ENCODE measurements at regions not wholly inside any gene's neighbourhood (a gene's known extent, or its start where the extent isn't known, plus 50 kb on each side); places are given as distances from the start of the nearest gene placed in this dataset.

GRCh38 chr13:70415136-70415535 is 306.9 kb upstream of the KLHL1 start:
- no peaks in the 10 kb centered on the region for H3K9me3 ChIP-seq (ENCODE audit: control insufficient read depth, low read depth, low read length)
- no peaks in the 10 kb centered on the region for H3K9me1 ChIP-seq (ENCODE audit: control insufficient read depth, extremely low read depth, insufficient read depth, low read length)
- H3K4me2 ChIP-seq (ENCODE audit: control insufficient read depth, extremely low read depth, insufficient read depth, low read depth, low read length): no peak overlapping the region
- H2AFZ ChIP-seq (ENCODE audit: control insufficient read depth, low read length): no peak overlapping the region
- H3K4me3 ChIP-seq (ENCODE audit: control insufficient read depth in 2 of 3, extremely low read depth in 1 of 3, insufficient read depth in 2 of 3, low read depth in 1 of 3, low read length in 3 of 3): no peak overlapping the region
- H3K36me3 ChIP-seq (ENCODE audit: control insufficient read depth in 2 of 2, extremely low read depth in 1 of 2, insufficient read depth in 2 of 2, low read length in 2 of 2): no peaks in the 10 kb centered on the region
- FAIRE-seq (no peak), DNase-seq (ENCODE audit: low read depth, low spot score) (no peak)
- dilution Hi-C loops (cut with MboI; ENCODE audit: extremely low pct_ligation_motif_present, low sequenced_read_pairs): no loop called here
- H3K4me1 ChIP-seq (ENCODE audit: control insufficient read depth, extremely low read depth, insufficient read depth, low read length): no peaks in the 10 kb centered on the region
- TF ChIP-seq EZH2 (IDR thresholded peaks at IDR 0.05; ENCODE audit: low read length) (no peak), CTCF (optimal IDR thresholded peaks at IDR 0.05 in 1 of 3, IDR thresholded peaks at IDR 0.05 in 1 of 3, conservative IDR thresholded peaks at IDR 0.05 in 1 of 3; ENCODE audit: extremely low read depth in 1 of 3, insufficient read depth in 2 of 3, low read length in 3 of 3) (no peak)
- no peak overlapping the region for H3K27ac ChIP-seq (ENCODE audit: control insufficient read depth, insufficient read depth, low read length)
- H3K27me3 ChIP-seq (ENCODE audit: control insufficient read depth, extremely low read depth, insufficient read depth, low read length): no peaks in the 10 kb centered on the region
- H3K9ac ChIP-seq (ENCODE audit: control insufficient read depth, extremely low read depth, insufficient read depth, low read length): no peak overlapping the region
- no peaks in the 10 kb centered on the region for H3K79me2 ChIP-seq (ENCODE audit: control insufficient read depth, insufficient read depth, low read length)
- H4K20me1 ChIP-seq (ENCODE audit: control insufficient read depth, extremely low read depth, insufficient read depth, low read length): no peaks in the 10 kb centered on the region

GRCh38 chr13:70408865-70409264 is 300.6 kb upstream of the KLHL1 start:
- no peak overlapping the region for H3K27ac ChIP-seq (ENCODE audit: control insufficient read depth, insufficient read depth, low read length)
- dilution Hi-C loops (cut with MboI; ENCODE audit: extremely low pct_ligation_motif_present, low sequenced_read_pairs): no loop called here
- H3K4me3 ChIP-seq (ENCODE audit: control insufficient read depth in 2 of 3, extremely low read depth in 1 of 3, insufficient read depth in 2 of 3, low read depth in 1 of 3, low read length in 3 of 3): no peak overlapping the region
- no peaks in the 10 kb centered on the region for H3K36me3 ChIP-seq (ENCODE audit: control insufficient read depth in 2 of 2, extremely low read depth in 1 of 2, insufficient read depth in 2 of 2, low read length in 2 of 2)
- no peaks in the 10 kb centered on the region for H3K79me2 ChIP-seq (ENCODE audit: control insufficient read depth, insufficient read depth, low read length)
- no peaks in the 10 kb centered on the region for H3K27me3 ChIP-seq (ENCODE audit: control insufficient read depth, extremely low read depth, insufficient read depth, low read length)
- DNase-seq (ENCODE audit: low read depth, low spot score) (no peak), FAIRE-seq (no peak)
- no peaks in the 10 kb centered on the region for H4K20me1 ChIP-seq (ENCODE audit: control insufficient read depth, extremely low read depth, insufficient read depth, low read length)
- H3K9me3 ChIP-seq (ENCODE audit: control insufficient read depth, low read depth, low read length): no peaks in the 10 kb centered on the region
- no peaks in the 10 kb centered on the region for H3K9me1 ChIP-seq (ENCODE audit: control insufficient read depth, extremely low read depth, insufficient read depth, low read length)
- H3K9ac ChIP-seq (ENCODE audit: control insufficient read depth, extremely low read depth, insufficient read depth, low read length): no peak overlapping the region
- no peaks in the 10 kb centered on the region for H3K4me1 ChIP-seq (ENCODE audit: control insufficient read depth, extremely low read depth, insufficient read depth, low read length)
- H3K4me2 ChIP-seq (ENCODE audit: control insufficient read depth, extremely low read depth, insufficient read depth, low read depth, low read length): no peak overlapping the region
- no peak for TF ChIP-seq EZH2 (IDR thresholded peaks at IDR 0.05; ENCODE audit: low read length)
- TF ChIP-seq CTCF (optimal IDR thresholded peaks at IDR 0.05 in 1 of 3, IDR thresholded peaks at IDR 0.05 in 1 of 3, conservative IDR thresholded peaks at IDR 0.05 in 1 of 3; ENCODE audit: extremely low read depth in 1 of 3, insufficient read depth in 2 of 3, low read length in 3 of 3): no peak
- no peak overlapping the region for H2AFZ ChIP-seq (ENCODE audit: control insufficient read depth, low read length)
